ENCODE measurements at regions not wholly inside any gene's neighbourhood (a gene's known extent, or its start where the extent isn't known, plus 50 kb on each side); places are given as distances from the start of the nearest gene placed in this dataset.

DNA sequence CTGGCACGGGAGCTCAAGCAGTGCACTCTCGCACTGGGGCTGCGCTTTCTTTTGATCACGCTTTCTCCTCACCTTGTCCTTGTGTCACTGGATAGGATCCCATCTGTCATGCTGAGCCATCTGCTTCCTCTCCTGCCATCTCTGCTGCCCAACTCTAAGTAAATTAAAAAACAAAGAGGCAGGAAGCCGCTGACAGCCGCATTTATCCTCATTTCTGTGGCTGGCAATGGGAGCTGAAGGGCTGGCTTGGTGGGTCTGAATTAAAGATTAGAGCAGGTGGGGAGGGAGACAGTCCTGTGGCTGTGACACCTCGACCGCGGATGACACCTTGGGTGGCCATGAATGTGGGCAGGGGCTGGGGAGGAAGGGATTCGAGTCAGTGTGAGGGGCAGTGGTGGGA is 159.2 kb upstream of the ALDH1B1 start:
- H3K27me3 ChIP-seq: peaks cover 0 to 5% (median 0%) of the 10 kb centered on the region in 9 donors
- TF ChIP-seq POLR2A (IDR thresholded peaks at IDR 0.05) (no peak), CTCF (IDR thresholded peaks at IDR 0.05) (no peak)
- intact Hi-C loops (cut with DNase I): no loop called here
- H3K36me3 ChIP-seq: no peaks in the 10 kb centered on the region
- ATAC-seq (no peak), DNase-seq (no peak)
- no peaks in the 10 kb centered on the region for H3K9me3 ChIP-seq
- H3K4me3 ChIP-seq: no peak overlapping the region
- H3K27ac ChIP-seq: no peak overlapping the region
- 74 to 80% (median 76%) methylated on average over 10 of the region's 10 CpGs for WGBS, 4 donors
- no peaks in the 10 kb centered on the region for H3K4me1 ChIP-seq

- Histone ChIP-seq H3K36me3 (no peaks in the 10 kb centered on the region), H3K27me3 (peaks cover 0 to 5% (median 0%) of the 10 kb centered on the region in 9 donors), H3K4me1 (no peaks in the 10 kb centered on the region), H3K27ac (no peak overlapping the region), H3K4me3 (no peak overlapping the region), H3K9me3 (no peaks in the 10 kb centered on the region)
- DNase-seq: no peak
- WGBS, 4 donors: 83 to 90% (median 88%) methylated on average over 6 of the region's 6 CpGs
- no peak for ATAC-seq
- intact Hi-C loops (cut with DNase I): no loop called here
- TF ChIP-seq POLR2A (IDR thresholded peaks at IDR 0.05) (no peak), CTCF (IDR thresholded peaks at IDR 0.05) (no peak)
These were observed 159.6 kb upstream of the ALDH1B1 start for GRCh38 chr9:38232895-38233294.

GRCh38 chr9:38229504-38230155 is 160.6 kb upstream of the SHB start:
- Histone ChIP-seq H3K27ac (no peak overlapping the region), H3K27me3 (peaks cover 0 to 15% (median 0%) of the 10 kb centered on the region in 9 donors), H3K4me3 (no peak overlapping the region), H3K9me3 (no peaks in the 10 kb centered on the region), H3K36me3 (no peaks in the 10 kb centered on the region), H3K4me1 (peaks cover 0 to 11% (median 0%) of the 10 kb centered on the region in 12 donors)
- ATAC-seq (no peak), DNase-seq (no peak)
- intact Hi-C loops (cut with DNase I): loop anchor here in 1 of 10 donors (5.0 kb wide), 1 partner anchor 33 kb away; no protein-coding TSS in a partner anchor
- TF ChIP-seq POLR2A (IDR thresholded peaks at IDR 0.05) (no peak), CTCF (IDR thresholded peaks at IDR 0.05) (no peak)
- 86 to 90% (median 88%) methylated on average over 13 of the region's 13 CpGs for WGBS, 4 donors

GRCh38 chr9:38229104-38229500 is 160.1 kb upstream of the SHB start:
- intact Hi-C loops (cut with DNase I): loop anchor here in 1 of 10 donors (5.0 kb wide), 1 partner anchor 33 kb away; no protein-coding TSS in a partner anchor
- H3K36me3 ChIP-seq: no peaks in the 10 kb centered on the region
- H3K27me3 ChIP-seq: peaks cover 0 to 16% (median 0%) of the 10 kb centered on the region in 9 donors
- no peak overlapping the region for H3K27ac ChIP-seq
- no peak for TF ChIP-seq POLR2A (IDR thresholded peaks at IDR 0.05)
- no peak for TF ChIP-seq CTCF (IDR thresholded peaks at IDR 0.05)
- H3K4me1 ChIP-seq: peaks cover 0 to 11% (median 0%) of the 10 kb centered on the region in 12 donors
- H3K9me3 ChIP-seq: no peaks in the 10 kb centered on the region
- no peak for DNase-seq
- WGBS, 4 donors: 55 to 80% (median 76%) methylated on average over 5 of the region's 5 CpGs
- no peak for ATAC-seq
- no peak overlapping the region for H3K4me3 ChIP-seq
